Stimulated activated CD4-positive, alpha-beta T cell treated with anti-CD3 and anti-CD28 coated beads, Interleukin-4, amount 100 ng/mL, for 24 hours (primary cell): ENCODE measurements at regions not wholly inside any gene's neighbourhood (a gene's known extent, or its start where the extent isn't known, plus 50 kb on each side); places are given as distances from the start of the nearest gene placed in this dataset.
"Not testable (repeated sequence)": the region's sequence is repeated elsewhere in the genome, so short reads cannot be mapped to it uniquely, and the experiment has no call there.

Source experiments
- DNase-seq: peaks from one replicate; pipeline ENCODE4 v3.0.0-alpha.2; 2020

DNA sequence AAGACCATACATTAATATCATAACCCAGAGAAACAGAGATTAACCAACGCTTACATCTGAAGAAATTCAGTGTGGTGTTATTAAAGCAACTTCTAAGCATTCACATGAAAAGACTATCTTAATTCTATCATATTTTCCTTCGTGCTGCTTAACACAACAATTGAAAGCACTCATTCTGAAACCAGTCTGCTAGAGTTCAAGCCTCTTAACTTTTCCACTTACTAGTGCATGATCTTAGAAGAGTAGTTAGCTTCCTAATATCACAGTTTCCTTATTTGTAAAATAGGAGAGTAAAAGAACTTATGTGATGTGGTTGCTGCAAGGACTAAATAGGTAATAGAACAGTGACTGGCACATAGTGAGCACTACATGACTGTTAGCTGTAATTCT, 379.3 kb downstream of the TRIM36 start:
- DNase-seq = no peak

DNA sequence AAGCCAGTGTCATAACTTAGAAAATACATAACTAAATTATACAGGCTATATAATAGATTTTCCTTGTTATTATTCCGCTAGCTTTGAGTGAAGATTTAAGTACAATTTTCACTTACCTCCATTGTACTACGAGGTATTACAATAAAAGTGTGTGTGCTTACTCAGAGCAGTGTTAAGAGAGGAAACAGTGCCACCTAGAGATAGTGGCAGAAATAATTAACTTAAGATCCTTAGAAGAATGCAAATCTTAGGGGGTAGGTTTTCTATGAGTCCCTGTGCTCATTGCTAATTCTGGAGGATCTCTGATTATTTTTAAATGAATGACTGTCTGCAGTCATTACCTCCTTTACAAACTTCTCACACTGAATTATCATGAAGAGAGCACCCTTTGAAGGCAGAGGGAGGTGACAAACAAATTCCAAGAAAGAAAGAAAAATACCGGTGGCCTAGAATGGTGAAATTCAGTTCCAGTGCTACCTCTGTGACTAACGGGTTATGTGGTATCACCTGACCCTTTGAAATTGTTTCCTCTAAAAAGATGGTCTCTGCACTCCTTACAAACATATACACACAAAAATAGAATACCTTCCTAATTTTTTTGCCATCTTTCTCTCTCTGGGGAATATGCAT, 379.8 kb downstream of the TRIM36 start:
- DNase-seq = no peak

DNA sequence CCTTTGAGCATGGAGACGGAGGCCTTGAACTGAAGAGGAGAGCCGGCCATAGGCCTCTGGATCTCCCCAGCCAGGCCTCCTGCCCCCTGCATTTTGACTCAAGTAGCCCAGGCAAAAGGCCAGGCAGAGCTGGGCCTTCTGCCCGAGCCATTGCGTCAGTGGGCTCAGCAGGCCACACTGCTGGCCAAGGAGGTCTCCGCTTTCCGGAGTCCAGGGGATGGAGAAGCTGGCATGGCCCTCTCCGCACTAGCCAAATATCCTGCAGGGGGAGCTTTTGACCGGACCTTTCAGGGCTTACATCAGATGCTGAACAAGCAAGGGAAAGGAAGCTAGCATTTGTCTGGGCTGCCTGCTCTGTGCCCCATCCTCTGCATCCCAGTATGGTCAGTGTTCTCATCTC, 386.8 kb downstream of the TRIM36 start:
- no peak for DNase-seq

DNA sequence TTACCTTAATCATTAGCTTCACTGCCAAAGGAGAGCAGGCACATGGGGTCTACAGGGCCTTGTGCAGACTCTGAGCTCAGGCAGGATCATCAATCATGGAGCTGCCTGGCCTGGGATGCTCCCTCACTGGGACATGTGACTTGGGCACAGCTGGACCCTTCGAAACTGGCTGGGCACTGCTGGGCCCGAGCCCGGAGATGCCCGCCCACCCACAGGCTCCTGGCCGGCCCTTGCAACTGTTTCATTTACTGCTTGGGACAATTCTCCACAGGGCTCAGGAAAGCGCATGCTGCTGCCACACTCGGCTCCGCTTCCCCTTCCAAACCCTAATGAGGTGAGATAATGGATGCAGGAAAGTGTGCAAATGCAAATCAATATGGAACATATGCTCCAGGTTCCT, 387.5 kb downstream of the TRIM36 start:
- DNase-seq = no peak

DNA sequence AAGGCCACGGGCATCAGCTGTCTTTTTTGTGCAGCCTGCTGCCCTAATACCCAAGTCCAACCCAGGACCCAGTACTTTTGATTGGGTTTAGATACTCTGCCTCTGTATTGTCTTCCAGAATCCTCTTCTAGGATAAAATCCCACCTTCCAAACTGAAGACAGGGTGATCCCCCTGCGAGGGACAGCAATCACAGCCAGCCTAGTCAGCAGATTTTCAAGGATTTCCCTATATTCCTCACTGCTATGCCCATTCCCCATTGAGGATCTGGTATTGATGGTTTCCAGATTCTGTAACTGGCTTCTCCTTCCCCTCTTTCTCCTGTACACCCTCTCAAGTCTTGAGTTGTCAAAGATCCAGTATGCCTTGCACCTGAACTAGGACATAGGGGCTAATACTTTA, 389.4 kb downstream of the TRIM36 start:
- no peak for DNase-seq

DNA sequence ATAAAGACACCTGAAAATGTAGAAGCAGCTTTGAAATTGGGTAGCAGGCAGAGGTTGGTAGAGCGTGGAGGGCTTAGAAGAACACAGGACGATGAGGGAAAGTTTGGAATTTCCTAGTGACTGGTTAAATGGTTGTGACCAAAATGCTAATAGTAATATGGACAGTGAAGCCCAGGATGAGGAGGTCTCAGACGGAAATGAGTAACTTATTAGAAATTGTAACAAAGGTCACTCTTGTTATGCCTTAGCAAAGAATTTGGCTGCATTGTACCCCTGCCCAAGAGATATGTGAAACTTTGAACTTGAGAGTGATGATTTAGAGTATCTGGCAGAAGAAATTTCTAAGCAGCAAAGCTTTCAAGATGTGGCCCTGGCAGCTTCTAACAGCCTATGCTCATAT, 382.5 kb downstream of the KCNN2 start:
- DNase-seq = no peak

DNA sequence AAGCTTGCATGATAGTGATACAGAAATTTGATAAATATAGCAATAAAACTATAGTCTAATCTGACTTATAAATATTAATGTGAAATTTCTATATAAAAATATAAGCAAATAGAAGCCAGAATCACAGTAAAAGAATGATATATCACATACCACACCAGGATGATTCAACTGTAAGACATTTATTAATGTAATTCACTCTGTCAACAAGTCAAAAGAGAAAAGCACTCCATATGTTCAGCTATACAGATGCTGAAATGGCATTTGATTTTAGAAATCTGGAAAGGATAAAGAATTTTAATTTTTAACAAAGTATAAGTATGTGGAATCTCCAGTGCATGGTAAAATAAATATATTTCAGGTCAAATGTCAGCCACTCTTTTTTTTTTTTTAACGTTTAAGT, 372.4 kb downstream of the KCNN2 start:
- DNase-seq = no peak

DNA sequence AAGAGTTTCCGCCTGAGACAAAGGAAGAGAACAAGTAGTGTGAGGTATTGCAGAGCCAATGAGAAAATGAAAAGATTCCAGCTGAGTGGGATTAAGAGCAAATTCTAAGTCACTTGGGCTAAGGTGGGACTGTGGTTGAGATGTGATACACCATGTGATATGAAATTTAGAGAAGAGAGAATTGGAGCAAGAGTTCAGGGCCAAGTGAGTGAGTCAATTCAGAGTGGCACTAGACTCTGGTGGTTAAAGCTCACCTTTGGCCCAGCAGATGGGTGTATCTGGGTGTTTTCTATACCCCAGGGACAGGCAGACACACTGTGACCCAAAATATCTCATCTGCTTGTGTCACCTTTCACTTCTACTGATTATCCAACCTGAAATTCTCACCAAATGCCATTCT, 368.1 kb downstream of the KCNN2 start:
- DNase-seq = no peak

DNA sequence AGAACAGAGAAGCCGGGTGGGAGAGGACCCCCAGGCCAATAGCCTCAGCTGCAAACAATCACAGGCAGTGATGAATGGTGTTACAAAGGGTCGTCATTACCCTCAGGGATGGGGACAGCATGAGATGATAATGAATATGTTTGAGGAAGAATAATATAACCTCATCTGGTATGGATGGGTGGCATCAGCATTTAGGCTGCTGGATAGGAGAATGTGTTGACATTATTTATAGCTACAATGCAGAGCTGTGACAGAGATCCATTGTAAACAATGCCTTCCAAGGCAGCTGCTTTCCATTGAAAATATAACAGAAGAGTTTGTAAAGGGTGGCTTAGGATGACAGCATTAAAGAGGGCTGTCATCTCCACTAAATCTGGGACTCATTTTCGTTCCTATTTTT, 365.5 kb downstream of the KCNN2 start:
- no peak for DNase-seq

DNA sequence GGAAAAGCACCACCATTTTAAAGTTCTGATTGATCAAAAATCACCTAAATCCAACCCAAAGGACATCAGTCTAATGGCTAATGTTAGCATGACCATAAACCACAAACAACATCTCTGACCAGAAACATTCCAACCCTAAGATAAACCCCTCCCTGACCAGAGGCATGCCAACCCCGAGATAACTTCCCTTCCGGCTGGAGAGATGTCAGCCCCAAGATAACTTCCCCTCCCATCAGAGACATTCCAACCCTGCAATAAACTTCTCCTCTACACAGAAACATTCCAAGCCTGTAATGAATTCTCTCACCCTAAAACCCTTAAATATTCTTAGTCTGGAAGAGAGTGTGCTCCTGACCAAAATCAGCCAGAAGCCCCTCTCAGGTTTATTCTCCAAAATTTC, 364.3 kb downstream of the KCNN2 start:
- DNase-seq = no peak

DNA sequence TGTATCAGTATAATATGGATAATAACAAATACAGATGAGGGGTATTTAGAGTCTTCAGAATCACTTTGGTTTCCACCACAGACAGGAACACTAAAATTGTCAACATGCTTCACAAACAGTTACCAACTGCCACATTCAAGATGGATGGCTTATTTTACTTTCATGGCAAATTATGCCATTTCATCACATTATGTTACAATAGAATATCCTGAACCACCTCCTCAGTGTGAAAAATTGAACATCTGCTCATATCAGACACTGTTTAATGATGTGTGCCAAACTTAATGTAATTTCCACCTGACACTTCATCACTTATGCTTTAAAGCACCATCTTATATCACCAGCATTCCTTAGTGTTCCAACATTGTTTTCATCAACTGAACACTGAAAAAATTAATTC, 357.4 kb downstream of the KCNN2 start:
- DNase-seq = no peak

DNA sequence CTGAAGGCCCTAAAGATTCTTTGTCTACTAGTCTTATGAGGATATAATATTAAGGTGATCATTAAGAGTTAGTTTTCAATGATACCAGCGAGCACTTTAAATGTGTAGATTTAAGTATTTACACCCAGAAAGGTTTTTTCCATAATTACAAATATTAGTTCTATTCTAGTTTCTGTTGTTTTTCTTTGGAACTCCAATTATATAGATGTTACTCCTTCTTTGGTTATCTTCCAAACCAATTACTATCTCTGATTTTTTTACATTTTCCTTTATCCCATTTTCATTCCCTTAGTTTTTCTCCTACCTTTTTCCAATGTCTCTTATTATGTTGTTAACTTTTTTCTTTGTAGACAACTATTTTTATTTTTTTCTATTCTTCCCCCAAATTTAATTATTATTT, 355.1 kb downstream of the KCNN2 start:
- DNase-seq = no peak

DNA sequence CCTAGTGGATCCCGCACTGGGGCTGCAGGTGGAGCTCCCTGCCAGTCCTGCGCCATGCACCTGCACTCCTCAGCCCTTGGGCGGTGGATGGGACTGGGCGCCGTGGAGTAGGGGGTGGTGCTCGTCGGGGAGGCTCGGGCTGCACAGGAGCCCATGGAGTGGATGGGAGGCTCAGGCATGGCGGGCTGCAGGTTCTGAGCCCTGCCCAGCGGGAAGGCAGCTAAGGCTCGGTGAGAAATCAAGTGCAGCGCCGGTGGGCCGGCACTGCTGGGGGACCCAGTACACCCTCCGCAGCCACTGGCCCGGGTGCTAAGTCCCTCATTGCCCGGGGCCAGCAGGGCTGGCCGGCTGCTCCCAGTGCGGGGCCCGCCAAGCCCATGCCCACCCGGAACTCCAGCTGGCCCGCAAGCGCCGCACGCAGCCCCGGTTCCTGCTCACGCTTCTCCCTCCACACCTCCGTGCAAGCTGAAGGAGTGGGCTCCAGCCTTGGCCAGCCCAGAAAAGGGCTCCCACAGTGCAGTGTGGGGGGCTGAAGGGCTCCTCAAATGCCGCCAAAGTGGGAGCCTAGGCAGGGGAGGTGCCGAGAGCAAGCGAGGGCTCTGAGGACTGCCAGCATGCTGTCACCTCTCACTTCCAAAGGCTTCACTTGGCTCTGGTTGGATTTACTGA, 342.5 kb downstream of the KCNN2 start:
- DNase-seq = not testable (repeated sequence)

DNA sequence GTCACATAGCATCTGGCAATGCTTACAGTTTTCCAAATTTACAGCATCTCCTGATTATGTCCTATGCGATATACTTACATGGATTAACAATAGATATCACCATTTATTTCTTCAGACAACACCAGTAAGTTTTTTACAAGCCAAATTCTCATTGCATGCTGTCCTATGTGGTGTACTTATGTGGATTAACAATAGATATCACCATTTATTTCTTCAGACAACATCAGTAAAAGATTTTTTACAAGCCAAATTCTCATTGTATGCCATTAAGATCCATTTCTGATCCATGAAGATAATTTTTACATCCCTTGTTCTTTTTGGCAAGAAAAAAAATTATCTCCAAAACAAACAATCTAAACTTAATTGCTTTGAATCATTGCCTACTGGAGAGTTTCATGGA, 340.9 kb downstream of the KCNN2 start:
- no peak for DNase-seq

DNA sequence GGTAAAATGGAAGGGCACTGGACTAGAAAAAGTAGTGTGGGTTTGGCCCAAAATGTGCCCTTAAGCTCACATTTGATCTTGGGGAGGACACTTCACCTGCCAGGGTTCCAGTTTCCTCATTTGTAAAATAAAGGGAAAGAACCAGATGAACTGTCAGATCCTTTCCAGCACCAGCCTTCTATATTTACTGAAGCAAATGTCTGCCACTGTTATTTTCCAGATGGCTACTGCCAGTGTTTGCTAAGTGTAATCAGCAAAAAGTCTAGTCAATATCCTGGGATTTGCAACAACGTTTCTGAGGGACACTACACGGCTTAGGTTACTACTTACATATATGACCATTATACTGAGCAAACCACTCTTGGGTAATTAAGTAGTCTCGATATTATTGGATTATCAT, 340.3 kb downstream of the KCNN2 start:
- DNase-seq = no peak

DNA sequence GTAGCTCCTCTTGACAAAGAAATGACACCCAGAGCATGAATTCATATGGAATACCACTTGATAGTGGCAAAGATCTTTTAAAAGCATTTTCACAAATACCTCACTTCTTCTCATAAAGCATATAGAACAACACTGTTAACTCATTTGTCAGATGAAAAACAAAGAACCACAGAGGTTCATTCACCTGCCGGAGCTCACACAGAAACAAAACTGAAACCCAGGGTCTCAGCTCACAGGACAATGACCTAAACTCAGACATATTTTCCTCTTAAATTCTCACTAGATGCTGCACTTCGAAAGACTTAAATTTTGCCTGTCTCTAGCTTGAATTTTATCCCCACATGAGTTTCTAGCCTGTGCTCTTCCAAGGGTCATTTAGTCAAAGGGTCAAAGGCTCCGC, 339.0 kb downstream of the KCNN2 start:
- DNase-seq = no peak

DNA sequence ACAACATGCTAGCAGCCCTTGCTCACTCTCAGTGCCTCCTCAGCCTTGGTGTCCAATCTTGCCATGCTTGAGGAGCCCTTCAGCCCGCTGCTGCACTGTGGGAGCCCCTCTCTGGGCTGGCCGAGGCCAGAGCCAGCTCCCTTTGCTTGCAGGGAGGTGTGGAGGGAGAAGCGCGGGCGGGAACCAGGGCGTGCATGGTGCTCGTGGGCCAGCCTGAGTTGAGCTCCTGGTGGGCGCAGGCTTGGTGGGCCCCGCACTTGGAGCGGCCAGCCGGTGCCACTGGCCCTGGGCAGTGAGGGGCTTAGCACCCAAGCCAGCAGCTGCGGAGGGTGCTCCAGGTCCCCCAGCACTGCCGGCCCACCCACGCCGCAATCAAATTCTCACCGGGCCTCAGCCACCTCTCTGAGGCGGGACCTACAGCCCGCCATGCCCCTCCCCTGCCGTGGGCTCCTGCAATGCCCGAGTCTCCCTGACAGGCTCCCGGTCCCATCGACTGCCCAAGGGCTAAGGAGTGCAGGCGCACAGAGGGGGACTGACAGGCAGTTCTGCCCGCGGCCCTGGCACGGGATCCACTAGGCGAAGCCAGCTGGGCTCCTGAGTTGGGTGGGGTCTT, 333.5 kb downstream of the KCNN2 start:
- DNase-seq = no peak

DNA sequence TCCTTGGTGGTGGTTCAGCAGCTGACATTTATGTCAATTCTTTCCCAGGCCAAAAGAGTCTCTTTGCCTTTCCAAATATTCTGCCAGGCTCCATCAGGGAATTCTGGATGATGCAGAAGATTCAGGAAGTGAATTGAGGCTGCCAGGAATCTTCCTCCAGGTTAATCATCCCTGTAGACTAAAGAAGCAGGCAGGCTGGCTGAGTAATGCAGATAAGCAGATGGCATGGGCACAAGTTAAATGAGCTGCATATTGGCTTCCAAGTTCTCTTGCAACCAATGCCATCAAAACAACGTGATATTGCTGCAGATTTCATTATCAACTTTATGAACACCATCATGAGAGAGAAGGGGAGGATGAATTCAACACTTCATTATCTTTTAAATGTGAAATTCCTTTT, 324.5 kb downstream of the KCNN2 start:
- no peak for DNase-seq

DNA sequence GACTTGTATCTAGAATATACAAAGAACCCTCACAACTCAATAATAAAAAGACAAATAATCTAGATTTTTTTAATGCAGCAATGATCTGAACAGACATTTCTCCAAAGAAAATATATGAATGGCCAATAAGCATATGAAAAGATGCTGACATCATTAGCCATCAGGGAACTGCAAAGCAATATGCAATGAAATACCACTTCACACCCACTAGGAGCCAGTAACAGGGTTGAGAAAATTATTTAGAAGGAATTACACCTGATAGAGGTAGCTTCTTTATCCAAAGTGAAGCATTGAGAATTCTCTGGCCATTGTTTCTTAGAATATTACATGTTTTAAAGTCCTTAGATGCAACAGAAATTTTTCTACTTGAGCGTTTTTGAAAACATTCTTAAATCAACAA, 316.9 kb downstream of the KCNN2 start:
- no peak for DNase-seq

DNA sequence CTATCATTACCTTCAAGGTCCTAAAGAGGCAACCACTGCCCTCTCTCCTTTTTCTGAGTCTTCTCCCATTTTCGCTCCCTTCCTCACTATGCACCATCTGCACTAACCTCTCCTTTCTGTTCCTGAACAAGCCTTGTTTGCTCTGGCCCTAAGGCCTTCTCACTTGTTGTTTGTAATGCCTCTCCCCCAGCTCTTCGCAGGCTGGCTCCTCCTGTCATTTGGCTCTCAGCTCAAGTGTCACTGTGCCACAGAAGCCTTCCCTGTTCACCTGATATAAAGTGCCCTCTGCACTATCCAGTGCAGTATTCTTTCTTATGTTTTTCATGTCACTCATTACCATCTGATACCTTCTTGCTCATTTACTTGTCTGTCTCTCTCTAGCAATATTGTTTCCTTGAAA, 303.7 kb downstream of the KCNN2 start:
- no peak for DNase-seq

DNA sequence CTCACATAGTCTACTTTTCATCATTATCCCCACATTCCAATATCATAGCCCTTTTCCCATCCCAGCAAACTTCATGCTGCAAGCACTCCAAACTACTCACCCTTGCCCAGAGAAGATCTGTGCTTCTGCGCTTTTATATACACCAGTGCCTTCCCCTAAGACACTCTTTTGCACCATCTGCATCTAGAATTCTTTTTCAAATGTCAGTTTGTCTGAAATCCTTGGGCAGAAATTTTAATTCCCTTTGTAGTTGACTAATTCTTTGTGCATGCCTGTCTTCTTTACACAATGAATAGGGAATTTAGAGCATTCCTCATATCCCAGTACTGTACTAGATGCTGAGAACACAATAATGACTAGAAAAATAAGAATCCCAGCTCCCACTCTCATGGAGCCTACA, 298.9 kb downstream of the KCNN2 start:
- no peak for DNase-seq

DNA sequence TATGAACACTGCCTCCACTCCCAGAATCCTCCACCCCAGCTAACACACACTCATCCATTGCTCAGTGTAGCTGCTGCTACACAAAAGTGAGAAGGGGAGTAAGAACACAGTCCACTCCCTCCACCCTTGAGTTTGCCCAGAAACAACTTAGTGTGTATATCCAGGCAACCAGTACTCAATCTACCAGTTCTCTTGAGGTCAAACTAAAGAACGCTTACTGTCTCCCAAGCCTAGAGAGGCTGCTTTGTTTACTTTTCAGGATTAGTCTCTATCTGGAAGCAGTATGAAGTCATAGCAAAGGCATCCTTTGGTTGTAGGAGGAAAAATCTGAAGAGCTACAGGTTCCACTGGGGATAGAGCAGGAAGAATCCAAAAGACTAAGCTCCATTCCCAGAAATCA, 296.3 kb downstream of the KCNN2 start:
- no peak for DNase-seq

DNA sequence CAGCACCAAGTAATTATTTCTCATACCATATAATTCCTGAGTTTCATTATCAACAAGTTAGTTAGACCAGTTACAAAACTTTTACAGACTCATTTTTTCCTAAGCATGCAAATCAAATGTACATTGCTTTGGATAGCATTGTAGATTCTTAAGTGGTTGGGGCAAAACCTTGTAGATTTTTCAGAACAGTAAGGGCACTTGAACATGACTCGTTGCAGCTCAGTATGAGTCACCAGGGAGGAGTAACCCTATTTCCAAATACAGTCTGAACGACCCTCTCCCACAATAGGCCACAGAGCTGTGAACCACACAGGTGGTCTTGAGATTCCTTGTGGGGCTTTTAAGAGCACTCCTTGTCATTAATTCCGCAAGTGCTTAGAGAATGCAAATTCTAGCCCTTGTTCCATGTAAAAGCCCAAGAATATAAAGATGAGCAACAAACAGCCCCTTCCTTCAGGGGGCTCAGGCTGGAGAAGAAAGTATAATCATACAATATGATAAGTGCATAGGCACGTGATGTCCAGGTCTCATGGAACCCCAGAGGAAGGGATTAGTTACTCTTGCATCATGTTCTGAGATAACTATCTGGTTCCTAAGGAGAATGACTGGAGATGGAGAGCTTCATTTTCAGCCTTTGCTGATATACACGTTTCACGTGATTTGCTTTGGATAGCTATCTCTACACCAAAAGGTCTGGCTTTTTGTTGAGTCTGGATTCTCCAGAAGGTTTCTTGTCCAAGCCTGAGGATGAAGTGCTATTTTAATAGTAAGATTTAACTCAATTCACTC, 295.7 kb downstream of the KCNN2 start:
- no peak for DNase-seq

DNA sequence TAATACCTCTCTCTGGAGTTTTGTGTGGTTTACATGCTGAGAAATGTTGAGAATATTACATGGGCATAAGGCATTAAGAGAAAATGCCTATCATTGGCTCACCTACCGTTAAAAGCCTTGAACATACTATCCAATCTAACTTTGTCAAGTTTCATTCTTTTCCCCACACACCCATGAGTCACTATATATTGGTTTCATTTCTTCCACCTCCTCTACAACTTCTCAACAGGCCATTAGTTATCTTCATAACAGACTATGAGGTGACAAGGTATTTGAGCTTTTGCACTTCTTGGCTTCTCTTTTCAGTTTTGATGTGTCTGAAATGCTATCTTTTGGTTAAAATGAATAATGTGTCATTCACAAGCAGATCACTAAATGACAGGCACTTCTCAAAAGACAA, 288.0 kb downstream of the KCNN2 start:
- no peak for DNase-seq
